ENCODE measurements at regions not wholly inside any gene's neighbourhood (a gene's known extent, or its start where the extent isn't known, plus 50 kb on each side); places are given as distances from the start of the nearest gene placed in this dataset.

GRCh38 chr6:74690365-74690764 lies 515.5 kb downstream of the COL12A1 start:
- FAIRE-seq = no peak

GRCh38 chr6:74689601-74690000 lies 516.3 kb downstream of the COL12A1 start:
- FAIRE-seq = no peak

- FAIRE-seq = no peak
These were observed 528.4 kb downstream of the COL12A1 start for GRCh38 chr6:74677463-74677862.

- no peak for FAIRE-seq
These were observed 528.9 kb downstream of the COL12A1 start for GRCh38 chr6:74676906-74677305.

- FAIRE-seq = no peak
These were observed 531.5 kb downstream of the COL12A1 start for GRCh38 chr6:74674377-74674776.

- no peak for FAIRE-seq
These were observed 534.3 kb downstream of the COL12A1 start for GRCh38 chr6:74671558-74672025.

GRCh38 chr6:74658391-74658790 lies 547.5 kb downstream of the COL12A1 start:
- no peak for FAIRE-seq

GRCh38 chr6:74657931-74658330 lies 547.9 kb downstream of the COL12A1 start:
- FAIRE-seq = no peak

- FAIRE-seq = no peak
These were observed 548.8 kb downstream of the COL12A1 start for GRCh38 chr6:74657011-74657410.

- FAIRE-seq = no peak
These were observed 549.4 kb downstream of the COL12A1 start for GRCh38 chr6:74656453-74656852.

- no peak for FAIRE-seq
These were observed 551.6 kb downstream of the COL12A1 start for GRCh38 chr6:74654296-74654695.

GRCh38 chr6:74651948-74652842 lies 553.7 kb downstream of the COL12A1 start:
- FAIRE-seq = no peak

- no peak for FAIRE-seq
These were observed 555.2 kb downstream of the COL12A1 start for GRCh38 chr6:74650668-74651067.

- FAIRE-seq = no peak
These were observed 559.4 kb downstream of the COL12A1 start for GRCh38 chr6:74646461-74646860.

GRCh38 chr6:74645108-74645849 lies 560.6 kb downstream of the COL12A1 start:
- no peak for FAIRE-seq

- FAIRE-seq = no peak
These were observed 563.8 kb downstream of the COL12A1 start for GRCh38 chr6:74642101-74642500.

GRCh38 chr6:74638412-74638811 lies 567.4 kb downstream of the COL12A1 start:
- no peak for FAIRE-seq

- no peak for FAIRE-seq
These were observed 573.5 kb downstream of the COL12A1 start for GRCh38 chr6:74632196-74632875.

GRCh38 chr6:74631564-74631963 lies 574.3 kb downstream of the COL12A1 start:
- no peak for FAIRE-seq

- FAIRE-seq = no peak
These were observed 579.6 kb downstream of the COL12A1 start for GRCh38 chr6:74626288-74626687.

GRCh38 chr6:74623027-74623426 lies 582.8 kb downstream of the COL12A1 start:
- no peak for FAIRE-seq

- no peak for FAIRE-seq
These were observed 594.6 kb downstream of the COL12A1 start for GRCh38 chr6:74611220-74611619.

GRCh38 chr6:74610352-74610751 lies 595.5 kb downstream of the COL12A1 start:
- no peak for FAIRE-seq

Data from G401.6 (cell line).